CD4-positive, alpha-beta T cell (primary cell): ENCODE measurements at regions not wholly inside any gene's neighbourhood (a gene's known extent, or its start where the extent isn't known, plus 50 kb on each side); places are given as distances from the start of the nearest gene placed in this dataset.

Experiments used
- ATAC-seq: fragments of 200-7000 bp; cut with Tn5 transposase; one replicate; pipeline ENCODE4 v1.10.0; 2022; ENCODE audit warnings: mild to moderate bottlenecking; ENCODE audit not compliant: poor library complexity
- CTCF ChIA-PET: fragments of 350-600 bp; sonication (Branson Sonifier 250); formaldehyde crosslinking; loops from one replicate; lab custom pipeline; 2021; ENCODE audit warnings: antibody characterized with exemption, inconsistent platforms; lab: Charles Lee
- POLR2A ChIA-PET: fragments of 350-600 bp; sonication (Branson Sonifier 250); formaldehyde crosslinking; loops from one replicate; lab custom pipeline; 2021; ENCODE audit warnings: antibody characterized with exemption, inconsistent platforms; lab: Charles Lee
- DNase-seq, 14 experiments: peaks; one replicate each; pipeline ENCODE4 v3.0.0-alpha.2; 2013 to 2020; ENCODE audit warnings: mixed read lengths in 2 of 14
- H3K27ac ChIP-seq, 2 donors: one replicate each; pipeline versions ENCODE4 v1.5.1 to v1.7.0; 2013; ENCODE audit warnings: low read length in 2 of 2, low read depth in 1 of 2, mild to moderate bottlenecking in 1 of 2
- H3K27me3 ChIP-seq, 2 experiments: 1 replicate in 1 of 2; 2 replicates in 1 of 2; pipeline versions ENCODE4 v1.6.1 to v1.7.0; 2013; ENCODE audit warnings: low read length in 2 of 2, control low read depth in 1 of 2, mild to moderate bottlenecking in 1 of 2, moderate library complexity in 1 of 2; ENCODE audit not compliant: insufficient read depth in 2 of 2, control insufficient read depth in 1 of 2
- H3K36me3 ChIP-seq: one replicate; pipeline ENCODE4 v1.6.1; 2013; ENCODE audit warnings: low read length, control low read depth; ENCODE audit not compliant: insufficient read depth
- H3K4me1 ChIP-seq: one replicate; pipeline ENCODE4 v1.6.1; 2013; ENCODE audit warnings: low read length, control low read depth; ENCODE audit not compliant: insufficient read depth
- H3K4me3 ChIP-seq: one replicate; pipeline ENCODE4 v1.5.1; 2013; ENCODE audit warnings: mild to moderate bottlenecking, low read length, moderate library complexity
- H3K9me3 ChIP-seq, 2 experiments: 1 replicate in 1 of 2; 2 replicates in 1 of 2; pipeline versions ENCODE4 v1.6.1 to v1.7.0; 2013; ENCODE audit warnings: low read length in 2 of 2, mild to moderate bottlenecking in 2 of 2, control low read depth in 1 of 2, moderate library complexity in 1 of 2; ENCODE audit not compliant: control insufficient read depth in 1 of 2, insufficient read depth in 1 of 2
- H3K27ac Mint-ChIP-seq: one replicate; pipeline ENCODE4 v1.8.0; 2020; ENCODE audit warnings: mixed read lengths
- H3K27me3 Mint-ChIP-seq: one replicate; pipeline ENCODE4 v1.8.0; 2021; ENCODE audit warnings: mixed read lengths
- H3K36me3 Mint-ChIP-seq: one replicate; pipeline ENCODE4 v1.8.0; 2021; ENCODE audit warnings: low read depth, mixed read lengths
- H3K4me1 Mint-ChIP-seq: one replicate; pipeline ENCODE4 v1.8.0; 2021; ENCODE audit warnings: low read depth, mixed read lengths
- H3K4me3 Mint-ChIP-seq: one replicate; pipeline ENCODE4 v1.8.0; 2020; ENCODE audit warnings: mild to moderate bottlenecking, mixed read lengths
- H3K9me3 Mint-ChIP-seq: one replicate; pipeline ENCODE4 v1.8.0; 2020; ENCODE audit warnings: mixed read lengths
- CTCF ChIP-seq: fragments of 200-600 bp; IDR thresholded peaks from one replicate; pipeline ENCODE4 v1.8.0; 2022; ENCODE audit warnings: antibody characterized with exemption, mild to moderate bottlenecking
- intact Hi-C, 2 experiments: fragments of 100-400 bp; cut with DNase I in 1 of 2; cut with micrococcal nuclease in 1 of 2; formaldehyde crosslinking; loops; one replicate each; pipeline versions ENCODE4 v1.15.1 to v1.9.0; 2023 to 2025; cut with DNase I, micrococcal nuclease

GRCh38 chr2:217512728-217513127 lies 490.1 kb downstream of the TNS1 start:
- CTCF ChIA-PET, result no interaction called here

GRCh38 chr2:217512259-217512658 lies 490.5 kb downstream of the TNS1 start:
- DNase-seq (no peak), ATAC-seq (no peak)
- Histone ChIP-seq H3K36me3 (no peaks in the 10 kb centered on the region), H3K4me3 (no peak overlapping the region), H3K9me3 (no peaks in the 10 kb centered on the region), H3K27ac (no peak overlapping the region), H3K4me1 (no peaks in the 10 kb centered on the region), H3K27me3 (no peaks in the 10 kb centered on the region)
- ChIA-PET POLR2A (no interaction called here), CTCF (no interaction called here)
- Mint-ChIP-seq H3K27me3 (no peaks in the 10 kb centered on the region), H3K27ac (no peak overlapping the region), H3K4me1 (no peaks in the 10 kb centered on the region), H3K36me3 (no peaks in the 10 kb centered on the region), H3K9me3 (no peaks in the 10 kb centered on the region), H3K4me3 (no peak overlapping the region)
- intact Hi-C loops, result loop anchor here in 1 of 2 experiments (5.0 kb wide), 2 partner anchors 815 to 830 kb away; partner anchors contain the start of gene IGFBP5
- TF ChIP-seq CTCF, result no peak

More at GRCh38 chr2:217512728-217513127, 490.1 kb downstream of the TNS1 start:
- DNase-seq, result no peak
- POLR2A ChIA-PET, result no interaction called here
- Mint-ChIP-seq H3K4me1 (no peaks in the 10 kb centered on the region), H3K4me3 (no peak overlapping the region), H3K9me3 (no peaks in the 10 kb centered on the region), H3K36me3 (no peaks in the 10 kb centered on the region), H3K27ac (no peak overlapping the region), H3K27me3 (no peaks in the 10 kb centered on the region)
- no peaks in the 10 kb centered on the region for H3K4me1 ChIP-seq
- H3K27me3 ChIP-seq, result no peaks in the 10 kb centered on the region
- no peaks in the 10 kb centered on the region for H3K9me3 ChIP-seq
- H3K4me3 ChIP-seq, result no peak overlapping the region
- intact Hi-C loops, result loop anchor here in 1 of 2 experiments (5.0 kb wide), 2 partner anchors 815 to 830 kb away; partner anchors contain the start of gene IGFBP5
- H3K27ac ChIP-seq, result no peak overlapping the region
- TF ChIP-seq CTCF, result no peak
- H3K36me3 ChIP-seq, result no peaks in the 10 kb centered on the region
- no peak for ATAC-seq

- ATAC-seq, result no peak
- H3K4me1 Mint-ChIP-seq, result no peaks in the 10 kb centered on the region
- H3K27me3 Mint-ChIP-seq, result no peaks in the 10 kb centered on the region
- no peak overlapping the region for H3K27ac ChIP-seq
- H3K27me3 ChIP-seq, result no peaks in the 10 kb centered on the region
- H3K4me3 Mint-ChIP-seq, result no peak overlapping the region
- no peaks in the 10 kb centered on the region for H3K4me1 ChIP-seq
- no peak overlapping the region for H3K4me3 ChIP-seq
- no peaks in the 10 kb centered on the region for H3K36me3 ChIP-seq
- DNase-seq, result no peak
- no peaks in the 10 kb centered on the region for H3K9me3 ChIP-seq
- ChIA-PET CTCF (no interaction called here), POLR2A (no interaction called here)
- no peak overlapping the region for H3K27ac Mint-ChIP-seq
- no peak for TF ChIP-seq CTCF
- no peaks in the 10 kb centered on the region for H3K36me3 Mint-ChIP-seq
- intact Hi-C loops, result loop anchor here in 1 of 2 experiments (5.0 kb wide), 2 partner anchors 815 to 830 kb away; partner anchors contain the start of gene IGFBP5
- no peaks in the 10 kb centered on the region for H3K9me3 Mint-ChIP-seq
Observed at GRCh38 chr2:217511850-217512249, 490.9 kb downstream of the TNS1 start.
